HL-60/S4 treated with phorbol 12-myristate 13-acetate at 8.2 ng/mL for 4 days and 3 days (cell line): ENCODE measurements at regions not wholly inside any gene's neighbourhood (a gene's known extent, or its start where the extent isn't known, plus 50 kb on each side); places are given as distances from the start of the nearest gene placed in this dataset.

Source experiments
- in situ Hi-C: fragments of 300-500 bp; cut with MboI; formaldehyde crosslinking; loops from 2 replicates; pipeline ENCODE4 v1.15.0; 2022; ENCODE audit warnings: low sequenced_read_pairs

- in situ Hi-C loops, result no loop called here
Observed at GRCh38 chr5:18829539-18829938, 1158.5 kb downstream of the CDH18 start.

GRCh38 chr5:18850216-18850615, 1137.8 kb downstream of the CDH18 start:
- in situ Hi-C loops, result no loop called here

- in situ Hi-C loops, result no loop called here
Observed at GRCh38 chr5:18872978-18873377, 1115.0 kb downstream of the CDH18 start.

- in situ Hi-C loops, result no loop called here
Observed at GRCh38 chr5:18876565-18876964, 1111.4 kb downstream of the CDH18 start.

GRCh38 chr5:18881615-18882014, 1106.4 kb downstream of the CDH18 start:
- in situ Hi-C loops, result no loop called here

- in situ Hi-C loops, result no loop called here
Observed at GRCh38 chr5:18882154-18882553, 1105.8 kb downstream of the CDH18 start.

- in situ Hi-C loops, result no loop called here
Observed at GRCh38 chr5:18888821-18889220, 1099.2 kb downstream of the CDH18 start.

- in situ Hi-C loops, result no loop called here
Observed at GRCh38 chr5:18900644-18901043, 1087.4 kb downstream of the CDH18 start.

- in situ Hi-C loops, result no loop called here
Observed at GRCh38 chr5:18920966-18921365, 1067.0 kb downstream of the CDH18 start.

- in situ Hi-C loops, result no loop called here
Observed at GRCh38 chr5:18932081-18932480, 1055.9 kb downstream of the CDH18 start.

- in situ Hi-C loops, result no loop called here
Observed at GRCh38 chr5:18944771-18945170, 1043.2 kb downstream of the CDH18 start.

GRCh38 chr5:18954239-18954638, 1033.8 kb downstream of the CDH18 start:
- in situ Hi-C loops, result no loop called here

- in situ Hi-C loops, result no loop called here
Observed at GRCh38 chr5:18959535-18959934, 1028.5 kb downstream of the CDH18 start.

GRCh38 chr5:18961234-18961633, 1026.8 kb downstream of the CDH18 start:
- in situ Hi-C loops, result no loop called here

- in situ Hi-C loops, result no loop called here
Observed at GRCh38 chr5:18965893-18966292, 1022.1 kb downstream of the CDH18 start.

- in situ Hi-C loops, result no loop called here
Observed at GRCh38 chr5:18967637-18968036, 1020.4 kb downstream of the CDH18 start.

- in situ Hi-C loops, result no loop called here
Observed at GRCh38 chr5:18968966-18969365, 1019.0 kb downstream of the CDH18 start.

GRCh38 chr5:18970000-18970399, 1018.0 kb downstream of the CDH18 start:
- in situ Hi-C loops, result no loop called here

- in situ Hi-C loops, result no loop called here
Observed at GRCh38 chr5:18972177-18972576, 1015.8 kb downstream of the CDH18 start.

- in situ Hi-C loops, result no loop called here
Observed at GRCh38 chr5:18975624-18976023, 1012.4 kb downstream of the CDH18 start.

- in situ Hi-C loops, result no loop called here
Observed at GRCh38 chr5:18977880-18978279, 1010.1 kb downstream of the CDH18 start.

- in situ Hi-C loops, result no loop called here
Observed at GRCh38 chr5:18984559-18985080, 1003.4 kb downstream of the CDH18 start.

- in situ Hi-C loops, result no loop called here
Observed at GRCh38 chr5:18985171-18985758, 1002.7 kb downstream of the CDH18 start.
